ENCODE measurements at regions not wholly inside any gene's neighbourhood (a gene's known extent, or its start where the extent isn't known, plus 50 kb on each side); places are given as distances from the start of the nearest gene placed in this dataset.

GRCh38 chr7:34236057-34236456 is 330.7 kb downstream of the BMPER start:
- TF ChIP-seq, protein P1, sequence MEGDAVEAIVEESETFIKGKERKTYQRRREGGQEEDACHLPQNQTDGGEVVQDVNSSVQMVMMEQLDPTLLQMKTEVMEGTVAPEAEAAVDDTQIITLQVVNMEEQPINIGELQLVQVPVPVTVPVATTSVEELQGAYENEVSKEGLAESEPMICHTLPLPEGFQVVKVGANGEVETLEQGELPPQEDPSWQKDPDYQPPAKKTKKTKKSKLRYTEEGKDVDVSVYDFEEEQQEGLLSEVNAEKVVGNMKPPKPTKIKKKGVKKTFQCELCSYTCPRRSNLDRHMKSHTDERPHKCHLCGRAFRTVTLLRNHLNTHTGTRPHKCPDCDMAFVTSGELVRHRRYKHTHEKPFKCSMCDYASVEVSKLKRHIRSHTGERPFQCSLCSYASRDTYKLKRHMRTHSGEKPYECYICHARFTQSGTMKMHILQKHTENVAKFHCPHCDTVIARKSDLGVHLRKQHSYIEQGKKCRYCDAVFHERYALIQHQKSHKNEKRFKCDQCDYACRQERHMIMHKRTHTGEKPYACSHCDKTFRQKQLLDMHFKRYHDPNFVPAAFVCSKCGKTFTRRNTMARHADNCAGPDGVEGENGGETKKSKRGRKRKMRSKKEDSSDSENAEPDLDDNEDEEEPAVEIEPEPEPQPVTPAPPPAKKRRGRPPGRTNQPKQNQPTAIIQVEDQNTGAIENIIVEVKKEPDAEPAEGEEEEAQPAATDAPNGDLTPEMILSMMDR (IDR thresholded peaks at IDR 0.05; ENCODE audit: borderline replicate concordance, extremely low read depth, low read length, poor library complexity, severe bottlenecking), result no peak
- no peak for TF ChIP-seq EZH2 (IDR thresholded peaks at IDR 0.05; ENCODE audit: borderline replicate concordance, low read depth, low read length, severe bottlenecking)

All from DND-41 (cell line).